Esophagus squamous epithelium (tissue), 5 donors: ENCODE measurements at regions not wholly inside any gene's neighbourhood (a gene's known extent, or its start where the extent isn't known, plus 50 kb on each side); places are given as distances from the start of the nearest gene placed in this dataset.

Source experiments
- DNase-seq: peaks from one replicate; lab custom pipeline; 2025; lab: John Stamatoyannopoulos, UW
- H3K27ac ChIP-seq, 4 donors: fragments of 200-600 bp; sonication (generic); one replicate each; pipeline ENCODE4 v1.5.1; 2016 to 2019; ENCODE audit warnings: mild to moderate bottlenecking in 1 of 4
- H3K27me3 ChIP-seq, 4 donors: fragments of 200-600 bp; sonication (generic); 1 replicate in 3 of 4; 2 replicates in 1 of 4; pipeline versions ENCODE4 v1.5.1 to v1.6.0; 2017 to 2021; ENCODE audit warnings: antibody characterized with exemption in 1 of 4
- H3K36me3 ChIP-seq, 3 donors: fragments of 200-600 bp; sonication (generic); one replicate each; pipeline ENCODE4 v1.5.1; 2016 to 2019
- H3K4me1 ChIP-seq, 3 donors: fragments of 200-600 bp; sonication (generic); one replicate each; pipeline ENCODE4 v1.5.1; 2017 to 2019
- H3K4me3 ChIP-seq, 4 donors: fragments of 200-600 bp; sonication (generic); 1 replicate in 3 of 4; 2 replicates in 1 of 4; pipeline ENCODE4 v1.5.1; 2016 to 2019; ENCODE audit warnings: mild to moderate bottlenecking in 2 of 4, moderate library complexity in 1 of 4
- H3K9me3 ChIP-seq, 3 donors: fragments of 200-600 bp; sonication (generic); one replicate each; pipeline ENCODE4 v1.5.1; 2016 to 2019
- POLR2A ChIP-seq, 4 donors: fragments of 450-650 bp; IDR thresholded peaks; one replicate each; pipeline ENCODE4 v1.6.1; 2017; ENCODE audit warnings: antibody characterized with exemption in 4 of 4, mild to moderate bottlenecking in 4 of 4, moderate library complexity in 3 of 4
- WGBS, 2 donors: methylation state at CpG; one replicate each; pipeline ENCODE4 v1.1.5; 2018; 5-methylcytosine and 5-hydroxymethylcytosine counted together
- intact Hi-C: fragments of 100-400 bp; cut with DNase I; formaldehyde crosslinking; loops from one replicate; pipeline ENCODE4 v1.15.0; 2022
- TF ChIP-seq, protein P1 (sequence below), 6 experiments: fragments of 450-650 bp in 4 of 6; fragments of 200-600 bp in 2 of 6; sonication (generic) in 2 of 6; IDR thresholded peaks; one replicate each; pipeline ENCODE4 v1.5.1; 2016 to 2019; ENCODE audit warnings: antibody characterized with exemption in 6 of 6, mild to moderate bottlenecking in 4 of 6, moderate library complexity in 4 of 6
- donor health status: DM: yes; HTN: yes; CAD: no.

DNA sequence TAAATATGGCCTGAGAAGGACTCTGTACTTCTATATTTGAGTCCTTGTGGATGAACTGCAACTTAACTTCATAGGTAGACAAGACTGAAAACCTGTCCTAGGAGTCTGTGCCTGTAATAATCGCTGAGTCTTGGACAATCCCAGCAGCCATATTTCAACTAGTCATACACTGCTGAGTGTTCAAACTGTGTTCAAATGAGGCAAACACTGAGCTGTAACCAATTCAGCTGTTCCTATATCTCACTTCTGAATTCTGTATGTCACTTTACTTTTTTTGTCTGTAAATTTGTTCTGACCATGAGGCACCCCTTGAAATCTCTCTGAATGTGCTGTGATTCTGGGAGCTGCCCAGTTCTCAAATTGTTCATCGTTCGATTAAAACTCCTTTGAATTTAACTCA lies 72.4 kb downstream of the FOXF2 start:
- WGBS, 2 donors = 93 to 98% methylated on average over 3 of the region's 3 CpGs
- Histone ChIP-seq H3K4me1 (peaks cover 0 to 12% (median 0%) of the 10 kb centered on the region in 3 donors), H3K4me3 (no peak overlapping the region), H3K36me3 (no peaks in the 10 kb centered on the region), H3K27ac (no peak overlapping the region), H3K27me3 (peaks cover 0 to 9% (median 0%) of the 10 kb centered on the region in 4 donors), H3K9me3 (no peaks in the 10 kb centered on the region)
- TF ChIP-seq, protein P1, sequence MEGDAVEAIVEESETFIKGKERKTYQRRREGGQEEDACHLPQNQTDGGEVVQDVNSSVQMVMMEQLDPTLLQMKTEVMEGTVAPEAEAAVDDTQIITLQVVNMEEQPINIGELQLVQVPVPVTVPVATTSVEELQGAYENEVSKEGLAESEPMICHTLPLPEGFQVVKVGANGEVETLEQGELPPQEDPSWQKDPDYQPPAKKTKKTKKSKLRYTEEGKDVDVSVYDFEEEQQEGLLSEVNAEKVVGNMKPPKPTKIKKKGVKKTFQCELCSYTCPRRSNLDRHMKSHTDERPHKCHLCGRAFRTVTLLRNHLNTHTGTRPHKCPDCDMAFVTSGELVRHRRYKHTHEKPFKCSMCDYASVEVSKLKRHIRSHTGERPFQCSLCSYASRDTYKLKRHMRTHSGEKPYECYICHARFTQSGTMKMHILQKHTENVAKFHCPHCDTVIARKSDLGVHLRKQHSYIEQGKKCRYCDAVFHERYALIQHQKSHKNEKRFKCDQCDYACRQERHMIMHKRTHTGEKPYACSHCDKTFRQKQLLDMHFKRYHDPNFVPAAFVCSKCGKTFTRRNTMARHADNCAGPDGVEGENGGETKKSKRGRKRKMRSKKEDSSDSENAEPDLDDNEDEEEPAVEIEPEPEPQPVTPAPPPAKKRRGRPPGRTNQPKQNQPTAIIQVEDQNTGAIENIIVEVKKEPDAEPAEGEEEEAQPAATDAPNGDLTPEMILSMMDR (IDR thresholded peaks at IDR 0.05) = no peak
- TF ChIP-seq POLR2A (IDR thresholded peaks at IDR 0.05) = no peak
- no peak for DNase-seq
- intact Hi-C loops = no loop called here

DNA sequence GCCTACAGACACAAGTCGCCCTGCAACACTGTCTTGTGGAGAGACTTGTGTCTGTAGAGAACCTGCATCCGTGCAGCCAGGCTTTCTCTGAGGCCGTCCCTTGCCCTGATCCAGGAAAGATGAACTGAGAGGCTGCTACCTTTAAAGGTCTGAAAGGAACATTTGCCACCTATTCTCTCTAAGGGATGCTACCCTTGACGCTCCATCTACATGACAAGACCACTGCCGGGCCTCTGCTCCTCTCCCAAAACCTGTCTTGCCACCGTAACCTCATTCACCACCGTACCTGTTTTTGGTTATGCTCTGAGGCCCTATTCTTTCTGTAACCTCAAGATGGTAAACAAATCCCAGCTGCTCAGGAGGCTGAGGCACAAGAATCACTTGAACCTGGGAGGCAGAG lies 73.9 kb downstream of the FOXF2 start:
- Histone ChIP-seq H3K36me3 (no peaks in the 10 kb centered on the region), H3K4me1 (peaks cover 0 to 12% (median 0%) of the 10 kb centered on the region in 3 donors), H3K4me3 (no peak overlapping the region), H3K27ac (no peak overlapping the region), H3K27me3 (peaks cover 0 to 9% (median 0%) of the 10 kb centered on the region in 4 donors), H3K9me3 (no peaks in the 10 kb centered on the region)
- 83 to 93% methylated on average over 7 of the region's 7 CpGs for WGBS, 2 donors
- TF ChIP-seq POLR2A (IDR thresholded peaks at IDR 0.05) = no peak
- TF ChIP-seq, protein P1 (IDR thresholded peaks at IDR 0.05) = no peak
- intact Hi-C loops = no loop called here
- DNase-seq = no peak

DNA sequence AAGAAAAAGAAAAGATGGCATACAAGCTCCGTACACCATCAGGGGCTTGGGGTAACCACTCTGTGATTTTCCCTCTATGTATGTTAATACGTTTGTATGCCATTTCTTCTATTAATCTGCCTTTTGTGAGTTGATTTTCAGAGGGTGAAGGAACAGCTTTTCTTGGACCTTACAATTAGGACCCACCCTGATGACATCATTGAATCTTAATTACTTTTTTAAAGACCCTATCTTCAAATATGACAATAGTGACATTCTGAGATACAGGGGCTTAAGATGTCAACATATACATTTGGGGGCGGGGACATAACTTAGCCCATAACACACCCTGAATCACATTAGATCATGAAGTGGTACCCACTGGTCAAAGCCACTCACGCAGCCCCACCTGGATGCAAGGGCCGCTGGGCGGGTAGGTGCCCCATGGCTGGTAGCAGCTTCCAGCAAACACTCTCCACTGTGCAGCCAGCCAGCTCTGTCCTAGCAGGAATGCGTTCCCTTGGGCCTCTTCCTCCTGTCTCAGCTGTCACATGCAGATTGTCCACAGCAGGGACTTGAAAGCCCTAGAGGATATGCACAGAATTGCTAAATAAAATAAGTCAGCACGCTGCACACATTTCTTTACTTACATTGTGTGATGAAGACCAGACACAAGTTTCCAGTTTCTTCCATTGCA lies 74.5 kb downstream of the FOXF2 start:
- intact Hi-C loops = no loop called here
- Histone ChIP-seq H3K4me1 (peaks cover 0 to 12% (median 0%) of the 10 kb centered on the region in 3 donors), H3K4me3 (no peak overlapping the region), H3K27me3 (peaks cover 0 to 11% (median 0%) of the 10 kb centered on the region in 4 donors), H3K9me3 (no peaks in the 10 kb centered on the region), H3K27ac (no peak overlapping the region), H3K36me3 (no peaks in the 10 kb centered on the region)
- 80% methylated on average over 4 to 7 of the region's 8 CpGs for WGBS, 2 donors
- no peak for DNase-seq
- TF ChIP-seq, protein P1 (IDR thresholded peaks at IDR 0.05) = no peak
- TF ChIP-seq POLR2A (IDR thresholded peaks at IDR 0.05) = no peak

DNA sequence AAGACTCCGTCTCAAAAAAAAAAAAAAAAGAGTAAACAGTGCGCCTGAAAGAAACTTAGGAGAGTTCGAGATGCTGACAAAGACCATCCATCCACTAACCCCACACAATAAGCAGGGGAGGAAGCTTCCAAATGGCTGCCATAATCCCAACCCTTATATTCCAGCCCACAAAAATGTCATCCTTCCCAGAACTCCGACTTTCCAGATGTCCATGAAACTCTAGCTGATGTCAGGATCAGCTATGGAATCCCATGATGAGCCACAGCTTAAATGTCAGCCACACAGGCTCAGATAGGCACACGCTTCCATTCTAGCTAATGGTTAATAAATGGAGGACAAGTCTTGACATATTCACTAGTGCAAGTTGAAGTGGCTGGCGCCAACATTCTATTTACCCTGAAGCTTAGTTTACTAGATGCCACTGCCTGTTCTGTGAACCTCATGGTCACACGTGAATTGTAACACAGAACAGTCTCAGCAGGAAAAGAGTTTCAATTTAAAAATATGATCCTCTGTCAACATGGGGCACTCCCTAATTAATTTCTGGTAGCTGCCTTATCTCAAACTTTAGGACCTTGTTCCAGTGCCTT lies 75.5 kb downstream of the FOXF2 start:
- WGBS, 2 donors = 46 to 64% methylated on average over 7 of the region's 7 CpGs
- Histone ChIP-seq H3K9me3 (no peaks in the 10 kb centered on the region), H3K4me3 (no peak overlapping the region), H3K36me3 (no peaks in the 10 kb centered on the region), H3K27me3 (peaks cover 0 to 16% (median 0%) of the 10 kb centered on the region in 4 donors), H3K4me1 (peaks cover 0 to 12% (median 0%) of the 10 kb centered on the region in 3 donors), H3K27ac (no peak overlapping the region)
- intact Hi-C loops = no loop called here
- DNase-seq = no peak
- TF ChIP-seq, protein P1 (IDR thresholded peaks at IDR 0.05) = no peak
- TF ChIP-seq POLR2A (IDR thresholded peaks at IDR 0.05) = no peak

DNA sequence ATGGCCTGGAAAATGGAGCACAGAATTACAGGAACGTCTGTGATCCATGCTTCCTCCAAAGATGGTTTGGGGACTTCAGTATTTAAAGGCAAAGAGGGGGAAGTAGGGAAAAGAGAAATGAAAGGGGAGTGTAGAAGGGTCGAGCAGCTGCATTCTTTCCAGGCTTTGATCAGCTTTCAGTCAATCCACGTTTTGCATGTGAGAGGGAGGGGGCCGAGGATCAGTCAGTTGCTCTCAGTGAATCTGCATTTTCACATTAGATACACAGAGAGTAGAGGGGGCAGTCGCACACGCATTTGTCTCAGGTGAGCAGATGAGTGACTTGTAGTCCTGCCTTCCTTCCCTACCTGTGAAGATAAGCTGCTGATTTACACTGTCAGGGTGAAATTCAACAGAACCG lies 78.8 kb downstream of the FOXF2 start:
- TF ChIP-seq, protein P1 (IDR thresholded peaks at IDR 0.05) = no peak
- TF ChIP-seq POLR2A (IDR thresholded peaks at IDR 0.05) = no peak
- peaks cover 0 to 25% (median 0%) of the 10 kb centered on the region in 4 donors for H3K27me3 ChIP-seq
- H3K9me3 ChIP-seq = no peaks in the 10 kb centered on the region
- intact Hi-C loops = no loop called here
- no peak for DNase-seq
- H3K4me1 ChIP-seq = peaks cover 0 to 12% (median 0%) of the 10 kb centered on the region in 3 donors
- WGBS, 2 donors = 50 to 64% methylated on average over 7 of the region's 7 CpGs
- H3K4me3 ChIP-seq = no peak overlapping the region
- no peak overlapping the region for H3K27ac ChIP-seq
- H3K36me3 ChIP-seq = no peaks in the 10 kb centered on the region
